HepG2 (cell line): ENCODE measurements at regions not wholly inside any gene's neighbourhood (a gene's known extent, or its start where the extent isn't known, plus 50 kb on each side); places are given as distances from the start of the nearest gene placed in this dataset.

Source experiments
- ATAC-seq: fragments of 200-7000 bp; cut with Tn5 transposase; 3 replicates; pipeline ENCODE4 v1.9.1; 2020; ENCODE audit warnings: mild to moderate bottlenecking, moderate library complexity
- BruUV-seq: library from RNA; stranded (reverse); fragments of 400-500 nt; replicated peaks from 2 replicates; lab custom pipeline; 2021; lab: Mats Ljungman, UMichigan
- CTCF ChIA-PET: fragments of 300-600 bp; formaldehyde crosslinking; extraction: SDS; loops from one replicate; lab custom pipeline; 2021; ENCODE audit warnings: low total read pairs, inconsistent platforms, low intra/inter-chr PET ratio; lab: Yijun Ruan, JAX
- POLR2A ChIA-PET: fragments of 350-600 bp; sonication (Branson Sonifier 250); formaldehyde crosslinking; loops from one replicate; lab custom pipeline; 2020; ENCODE audit warnings: antibody characterized with exemption, inconsistent platforms; lab: Yijun Ruan, JAX
- DNase-seq: peaks from one replicate; pipeline ENCODE4 v3.0.0-alpha.2; 2015; ENCODE audit warnings: low spot score
- FAIRE-seq: peaks from 3 replicates; lab custom pipeline; 2011; peaks lifted over from hg19 to GRCh38; lab: Jason Lieb, UNC
- H2AFZ ChIP-seq: one replicate; pipeline ENCODE4 v1.6.1; 2011; ENCODE audit warnings: low read length, inconsistent platforms
- H3K27ac ChIP-seq: fragments of 300-600 bp; 3 replicates; pipeline ENCODE4 v1.8.0; 2011; ENCODE audit warnings: mixed run types, mild to moderate bottlenecking, mixed read lengths, low read length, inconsistent platforms; ENCODE audit not compliant: insufficient read depth; ENCODE audit errors: extremely low read length
- H3K27me3 ChIP-seq, 2 experiments: fragments of 200-600 bp in 1 of 2; 2 replicates in 1 of 2; 3 replicates in 1 of 2; pipeline versions ENCODE4 v1.6.0 to v1.8.0; 2011; ENCODE audit warnings: low read length in 2 of 2, mild to moderate bottlenecking in 2 of 2, moderate library complexity in 2 of 2, inconsistent platforms in 1 of 2; ENCODE audit not compliant: insufficient read depth in 2 of 2, control insufficient read depth in 1 of 2
- H3K36me3 ChIP-seq, 2 experiments: fragments of 200-600 bp in 1 of 2; replicated peaks in 1 of 2; 2 replicates in 1 of 2; 3 replicates in 1 of 2; pipeline versions ENCODE4 v1.5.1 to v1.8.0; 2011; ENCODE audit warnings: low read length in 2 of 2, inconsistent platforms in 1 of 2; ENCODE audit not compliant: insufficient read depth in 2 of 2, control insufficient read depth in 1 of 2
- H3K4me1 ChIP-seq: 2 replicates; pipeline ENCODE4 v1.5.1; 2012; ENCODE audit warnings: low read length, inconsistent platforms; ENCODE audit not compliant: insufficient read depth
- H3K4me2 ChIP-seq: 2 replicates; pipeline ENCODE4 v1.6.0; 2011; ENCODE audit warnings: low read depth, low read length, inconsistent platforms
- H3K4me3 ChIP-seq, 3 experiments: fragments of 200-600 bp in 1 of 3; sonication (generic), shearing (Covaris generic) in 1 of 3; replicated peaks in 1 of 3; 2 replicates each; pipeline ENCODE4 v1.5.1; 2011 to 2016; ENCODE audit warnings: low read length in 3 of 3, inconsistent platforms in 2 of 3, low read depth in 2 of 3, mild to moderate bottlenecking in 2 of 3, control low read depth in 1 of 3, mixed read lengths in 1 of 3; ENCODE audit not compliant: insufficient read depth in 1 of 3
- H3K79me2 ChIP-seq: one replicate; pipeline ENCODE4 v1.6.1; 2011; ENCODE audit warnings: low read length, inconsistent platforms; ENCODE audit not compliant: insufficient read depth
- H3K9ac ChIP-seq: 2 replicates; pipeline ENCODE4 v1.6.0; 2011; ENCODE audit warnings: mild to moderate bottlenecking, low read depth, low read length, inconsistent platforms; ENCODE audit not compliant: insufficient read depth
- H3K9me3 ChIP-seq: 2 replicates; pipeline ENCODE4 v1.5.1; 2012; ENCODE audit warnings: mild to moderate bottlenecking, low read length
- H4K20me1 ChIP-seq: 2 replicates; pipeline ENCODE4 v1.6.0; 2011; ENCODE audit warnings: inconsistent platforms, mild to moderate bottlenecking, low read length, moderate library complexity; ENCODE audit not compliant: insufficient read depth
- AGO1 ChIP-seq: fragments of 200-400 bp; formaldehyde crosslinking; IDR thresholded peaks from 2 replicates; pipeline ENCODE4 v1.6.1; 2017; ENCODE audit warnings: mild to moderate bottlenecking, low read depth, low read length, moderate library complexity; ENCODE audit not compliant: poor library complexity, severe bottlenecking
- HMG20A ChIP-seq: IDR thresholded peaks from 2 replicates; pipeline ENCODE4 v1.6.1; 2016; ENCODE audit warnings: borderline replicate concordance
- ZBTB7B ChIP-seq: sonication (generic); formaldehyde crosslinking; IDR thresholded peaks from 2 replicates; pipeline ENCODE4 v1.4.0; 2020; ENCODE audit warnings: missing genetic modification reagents
- ZNF326 ChIP-seq: sonication (generic); formaldehyde crosslinking; IDR thresholded peaks from 2 replicates; pipeline ENCODE4 v1.4.0; 2020; ENCODE audit warnings: missing genetic modification reagents, borderline replicate concordance
- ZNF75D ChIP-seq: sonication (generic); formaldehyde crosslinking; IDR thresholded peaks from 2 replicates; pipeline ENCODE4 v1.8.1; 2023; ENCODE audit warnings: missing genetic modification reagents, mild to moderate bottlenecking, borderline replicate concordance
- ZNF775 ChIP-seq: sonication (generic); formaldehyde crosslinking; IDR thresholded peaks from 2 replicates; pipeline ENCODE4 v1.4.0; 2020; ENCODE audit warnings: missing genetic modification reagents, mild to moderate bottlenecking, moderate library complexity, borderline replicate concordance
- WGBS: methylation state at CpG from one replicate; pipeline ENCODE4 v1.1.6; 2017; ENCODE audit warnings: low lambda C conversion rate; 5-methylcytosine and 5-hydroxymethylcytosine counted together
- in situ Hi-C: cut with HindIII; loops from 2 replicates; pipeline ENCODE4 v1.10.0; 2017; ENCODE audit warnings: low pct_unique_long_range_greater_than_20kb; ENCODE audit not compliant: extremely low pct_ligation_motif_present
- intact Hi-C: fragments of 100-400 bp; cut with micrococcal nuclease; formaldehyde crosslinking; loops from one replicate; pipeline ENCODE4 v1.10.0; 2022; ENCODE audit not compliant: unreplicated experiment
- TF ChIP-seq, protein P1 (sequence below): sonication (generic); formaldehyde crosslinking; IDR thresholded peaks from 2 replicates; pipeline ENCODE4 v1.4.0; 2020; ENCODE audit warnings: missing genetic modification reagents
- TF ChIP-seq, protein P2 (sequence below): sonication (generic); formaldehyde crosslinking; IDR thresholded peaks from 2 replicates; pipeline ENCODE4 v1.9.0; 2021; ENCODE audit warnings: missing genetic modification reagents, mild to moderate bottlenecking, borderline replicate concordance

- H2AFZ ChIP-seq, result no peak overlapping the region
- no peaks in the 10 kb centered on the region for H3K36me3 ChIP-seq
- H3K4me1 ChIP-seq, result no peaks in the 10 kb centered on the region
- in situ Hi-C loops (no loop called here), intact Hi-C loops (no loop called here)
- H3K27ac ChIP-seq, result no peak overlapping the region
- H3K9me3 ChIP-seq, result no peaks in the 10 kb centered on the region
- TF ChIP-seq ZBTB7B (CRISPR knock-in tag) (no peak), ZNF326 (CRISPR knock-in tag) (no peak), AGO1 (no peak), HMG20A (CRISPR knock-in tag) (no peak)
- TF ChIP-seq, protein P1, sequence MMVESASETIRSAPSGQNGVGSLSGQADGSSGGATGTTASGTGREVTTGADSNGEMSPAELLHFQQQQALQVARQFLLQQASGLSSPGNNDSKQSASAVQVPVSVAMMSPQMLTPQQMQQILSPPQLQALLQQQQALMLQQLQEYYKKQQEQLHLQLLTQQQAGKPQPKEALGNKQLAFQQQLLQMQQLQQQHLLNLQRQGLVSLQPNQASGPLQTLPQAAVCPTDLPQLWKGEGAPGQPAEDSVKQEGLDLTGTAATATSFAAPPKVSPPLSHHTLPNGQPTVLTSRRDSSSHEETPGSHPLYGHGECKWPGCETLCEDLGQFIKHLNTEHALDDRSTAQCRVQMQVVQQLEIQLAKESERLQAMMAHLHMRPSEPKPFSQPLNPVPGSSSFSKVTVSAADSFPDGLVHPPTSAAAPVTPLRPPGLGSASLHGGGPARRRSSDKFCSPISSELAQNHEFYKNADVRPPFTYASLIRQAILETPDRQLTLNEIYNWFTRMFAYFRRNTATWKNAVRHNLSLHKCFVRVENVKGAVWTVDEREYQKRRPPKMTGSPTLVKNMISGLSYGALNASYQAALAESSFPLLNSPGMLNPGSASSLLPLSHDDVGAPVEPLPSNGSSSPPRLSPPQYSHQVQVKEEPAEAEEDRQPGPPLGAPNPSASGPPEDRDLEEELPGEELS (CRISPR knock-in tag), result no peak
- H3K4me3 ChIP-seq, result no peak overlapping the region
- H4K20me1 ChIP-seq, result no peaks in the 10 kb centered on the region
- FAIRE-seq (no peak), DNase-seq (no peak), ATAC-seq (no peak)
- ChIA-PET CTCF (no interaction called here), POLR2A (no interaction called here)
- no peak overlapping the region for H3K9ac ChIP-seq
- BruUV-seq, result no TSS peak
- H3K4me2 ChIP-seq, result no peak overlapping the region
- no peaks in the 10 kb centered on the region for H3K27me3 ChIP-seq
- 23% methylated on average over 3 of the region's 3 CpGs for WGBS
- no peaks in the 10 kb centered on the region for H3K79me2 ChIP-seq
Measured at GRCh38 chr1:209417761-209418160, 165.8 kb upstream of the CAMK1G start.

GRCh38 chr1:209420276-209420675, 163.2 kb upstream of the CAMK1G start:
- ChIA-PET POLR2A (no interaction called here), CTCF (no interaction called here)
- FAIRE-seq (no peak), ATAC-seq (no peak), DNase-seq (no peak)
- Histone ChIP-seq H4K20me1 (no peaks in the 10 kb centered on the region), H3K4me2 (no peak overlapping the region), H3K27me3 (no peaks in the 10 kb centered on the region), H3K79me2 (no peaks in the 10 kb centered on the region), H3K4me3 (no peak overlapping the region), H3K9ac (no peak overlapping the region), H3K9me3 (no peaks in the 10 kb centered on the region), H2AFZ (no peak overlapping the region), H3K4me1 (no peaks in the 10 kb centered on the region), H3K36me3 (no peaks in the 10 kb centered on the region), H3K27ac (no peak overlapping the region)
- no TSS peak for BruUV-seq
- in situ Hi-C loops (no loop called here), intact Hi-C loops (no loop called here)
- 13% methylated on average over 4 of the region's 4 CpGs for WGBS
- TF ChIP-seq, protein P2, sequence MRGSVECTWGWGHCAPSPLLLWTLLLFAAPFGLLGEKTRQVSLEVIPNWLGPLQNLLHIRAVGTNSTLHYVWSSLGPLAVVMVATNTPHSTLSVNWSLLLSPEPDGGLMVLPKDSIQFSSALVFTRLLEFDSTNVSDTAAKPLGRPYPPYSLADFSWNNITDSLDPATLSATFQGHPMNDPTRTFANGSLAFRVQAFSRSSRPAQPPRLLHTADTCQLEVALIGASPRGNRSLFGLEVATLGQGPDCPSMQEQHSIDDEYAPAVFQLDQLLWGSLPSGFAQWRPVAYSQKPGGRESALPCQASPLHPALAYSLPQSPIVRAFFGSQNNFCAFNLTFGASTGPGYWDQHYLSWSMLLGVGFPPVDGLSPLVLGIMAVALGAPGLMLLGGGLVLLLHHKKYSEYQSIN (CRISPR knock-in tag), result no peak
- TF ChIP-seq ZNF75D, result no peak
- TF ChIP-seq ZNF775, result no peak
- TF ChIP-seq, all 625 proteins: peak for 0
